22Rv1 (cell line): ENCODE measurements at regions not wholly inside any gene's neighbourhood (a gene's known extent, or its start where the extent isn't known, plus 50 kb on each side); places are given as distances from the start of the nearest gene placed in this dataset.
"Not testable (repeated sequence)": the region's sequence is repeated elsewhere in the genome, so short reads cannot be mapped to it uniquely, and the experiment has no call there.

ENCODE experiments used
- H3K27ac ChIP-seq: fragments of 450-650 bp; 2 replicates; pipeline ENCODE4 v1.5.1; 2017
- ZFX ChIP-seq: fragments of 450-650 bp; IDR thresholded peaks from 2 replicates; pipeline ENCODE4 v1.6.1; 2017; ENCODE audit warnings: antibody characterized with exemption, borderline replicate concordance
- TF ChIP-seq, protein P1 (sequence below): fragments of 450-650 bp; IDR thresholded peaks from 2 replicates; pipeline ENCODE4 v1.5.1; 2017; ENCODE audit warnings: mild to moderate bottlenecking

GRCh38 chr17:51359055-51359454 is 98.7 kb downstream of the UTP18 start:
- no peak for TF ChIP-seq ZFX
- TF ChIP-seq, protein P1, sequence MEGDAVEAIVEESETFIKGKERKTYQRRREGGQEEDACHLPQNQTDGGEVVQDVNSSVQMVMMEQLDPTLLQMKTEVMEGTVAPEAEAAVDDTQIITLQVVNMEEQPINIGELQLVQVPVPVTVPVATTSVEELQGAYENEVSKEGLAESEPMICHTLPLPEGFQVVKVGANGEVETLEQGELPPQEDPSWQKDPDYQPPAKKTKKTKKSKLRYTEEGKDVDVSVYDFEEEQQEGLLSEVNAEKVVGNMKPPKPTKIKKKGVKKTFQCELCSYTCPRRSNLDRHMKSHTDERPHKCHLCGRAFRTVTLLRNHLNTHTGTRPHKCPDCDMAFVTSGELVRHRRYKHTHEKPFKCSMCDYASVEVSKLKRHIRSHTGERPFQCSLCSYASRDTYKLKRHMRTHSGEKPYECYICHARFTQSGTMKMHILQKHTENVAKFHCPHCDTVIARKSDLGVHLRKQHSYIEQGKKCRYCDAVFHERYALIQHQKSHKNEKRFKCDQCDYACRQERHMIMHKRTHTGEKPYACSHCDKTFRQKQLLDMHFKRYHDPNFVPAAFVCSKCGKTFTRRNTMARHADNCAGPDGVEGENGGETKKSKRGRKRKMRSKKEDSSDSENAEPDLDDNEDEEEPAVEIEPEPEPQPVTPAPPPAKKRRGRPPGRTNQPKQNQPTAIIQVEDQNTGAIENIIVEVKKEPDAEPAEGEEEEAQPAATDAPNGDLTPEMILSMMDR = no peak
- H3K27ac ChIP-seq = no peak overlapping the region

DNA sequence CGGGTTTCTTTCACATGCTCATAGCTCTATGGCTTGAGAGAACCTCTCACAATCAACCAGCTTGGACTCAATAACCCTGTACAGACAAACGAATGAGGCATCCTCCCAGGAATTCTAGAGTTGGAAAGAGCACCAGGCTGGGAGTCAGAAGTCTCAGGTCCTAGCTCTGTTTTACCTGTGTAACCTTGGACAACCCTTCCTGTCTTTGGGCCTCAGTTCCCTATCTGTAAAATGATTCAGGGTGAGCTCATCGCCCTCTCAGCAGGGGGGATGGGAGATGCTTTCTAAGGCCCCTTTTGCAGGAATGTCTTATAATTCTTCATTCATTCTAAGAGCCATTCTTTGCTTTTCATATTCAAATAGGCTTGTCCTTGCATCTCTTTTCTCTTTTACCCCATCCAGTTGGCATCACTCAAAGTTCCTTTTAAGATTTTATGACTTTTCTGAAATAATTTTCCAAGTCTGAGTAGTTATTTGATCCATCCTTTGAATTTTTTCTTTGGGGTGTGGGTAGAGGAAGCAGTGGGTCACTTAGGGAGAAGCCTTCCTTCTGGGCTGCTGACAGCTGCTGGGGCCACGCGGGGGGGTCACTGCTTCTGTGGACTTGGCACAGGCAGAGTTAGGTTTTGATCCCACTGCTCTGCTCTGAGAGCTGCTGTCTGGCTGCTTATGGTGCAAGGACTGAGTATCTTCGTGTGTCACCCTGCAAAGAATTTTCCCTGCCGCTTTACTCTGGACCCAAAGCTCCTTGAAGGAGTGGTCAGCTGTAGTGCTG is 102.7 kb downstream of the UTP18 start:
- TF ChIP-seq, protein P1 = no peak
- TF ChIP-seq ZFX = no peak
- H3K27ac ChIP-seq = no peak overlapping the region

DNA sequence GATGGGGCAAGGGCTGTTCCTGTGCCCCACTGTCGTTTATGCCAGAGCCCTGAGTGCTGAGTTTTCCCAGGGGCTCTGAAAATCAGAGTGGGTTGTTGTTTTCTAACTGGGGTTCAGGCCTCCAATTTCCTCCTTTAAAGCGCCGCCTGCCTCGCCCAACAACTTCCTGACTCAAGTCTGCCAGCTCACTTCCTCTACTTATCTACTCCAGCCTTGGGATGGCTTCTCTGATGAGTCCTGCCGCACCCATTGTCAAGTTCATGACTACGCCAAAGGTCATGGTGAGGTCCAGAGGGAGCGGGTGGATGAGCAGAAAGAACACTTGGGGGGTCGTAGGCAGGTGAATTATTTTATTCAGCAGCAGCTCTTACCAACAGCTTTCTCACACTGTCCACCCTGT is 104.7 kb downstream of the UTP18 start:
- TF ChIP-seq ZFX = no peak
- TF ChIP-seq, protein P1 = no peak

DNA sequence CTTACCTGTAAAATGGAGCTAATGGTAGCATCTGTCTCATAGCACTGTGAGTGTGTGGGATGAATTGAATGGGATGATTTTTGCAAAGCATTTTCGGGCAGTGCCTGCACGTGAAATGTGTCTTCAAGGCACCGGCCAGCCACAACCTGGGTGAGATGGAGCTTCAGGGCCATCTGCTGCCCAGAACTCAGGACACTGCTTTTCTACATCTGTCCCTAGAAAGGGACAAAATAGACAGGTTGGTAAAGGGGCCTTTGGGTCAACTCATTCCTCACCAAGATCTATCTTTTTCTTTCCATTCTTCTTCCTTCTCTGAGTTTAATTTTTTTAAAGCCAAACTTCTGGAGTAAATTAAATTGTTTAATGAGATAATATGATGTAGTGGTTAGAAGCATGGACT is 106.5 kb downstream of the UTP18 start:
- H3K27ac ChIP-seq = no peak overlapping the region
- TF ChIP-seq ZFX = no peak
- TF ChIP-seq, protein P1 = no peak

More for the DNA sequence above, 104.7 kb downstream of the UTP18 start:
- no peak overlapping the region for H3K27ac ChIP-seq

DNA sequence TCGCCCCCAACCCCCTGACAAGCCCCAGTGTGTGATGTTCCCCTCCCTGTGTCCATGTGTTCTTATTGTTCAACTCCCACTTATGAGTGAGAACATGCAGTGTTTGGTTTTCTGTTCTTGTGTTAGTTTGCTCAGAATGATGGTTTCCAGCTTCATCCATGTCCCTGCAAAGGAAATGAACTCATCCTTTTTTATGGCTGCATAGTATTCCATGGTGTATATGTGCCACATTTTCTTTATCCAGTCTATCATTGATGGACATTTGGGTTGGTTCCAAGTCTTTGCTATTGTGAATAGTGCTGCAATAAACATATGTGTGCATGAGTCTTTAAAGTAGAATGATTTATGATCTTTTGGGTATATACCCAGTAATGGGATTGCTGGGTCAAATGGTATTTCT is 107.5 kb downstream of the UTP18 start:
- H3K27ac ChIP-seq = not testable (repeated sequence)

- TF ChIP-seq, protein P1 = peak; percentile 45
- TF ChIP-seq ZFX = no peak
- no peak overlapping the region for H3K27ac ChIP-seq
These were observed 111.4 kb downstream of the UTP18 start for GRCh38 chr17:51371732-51372151.

DNA sequence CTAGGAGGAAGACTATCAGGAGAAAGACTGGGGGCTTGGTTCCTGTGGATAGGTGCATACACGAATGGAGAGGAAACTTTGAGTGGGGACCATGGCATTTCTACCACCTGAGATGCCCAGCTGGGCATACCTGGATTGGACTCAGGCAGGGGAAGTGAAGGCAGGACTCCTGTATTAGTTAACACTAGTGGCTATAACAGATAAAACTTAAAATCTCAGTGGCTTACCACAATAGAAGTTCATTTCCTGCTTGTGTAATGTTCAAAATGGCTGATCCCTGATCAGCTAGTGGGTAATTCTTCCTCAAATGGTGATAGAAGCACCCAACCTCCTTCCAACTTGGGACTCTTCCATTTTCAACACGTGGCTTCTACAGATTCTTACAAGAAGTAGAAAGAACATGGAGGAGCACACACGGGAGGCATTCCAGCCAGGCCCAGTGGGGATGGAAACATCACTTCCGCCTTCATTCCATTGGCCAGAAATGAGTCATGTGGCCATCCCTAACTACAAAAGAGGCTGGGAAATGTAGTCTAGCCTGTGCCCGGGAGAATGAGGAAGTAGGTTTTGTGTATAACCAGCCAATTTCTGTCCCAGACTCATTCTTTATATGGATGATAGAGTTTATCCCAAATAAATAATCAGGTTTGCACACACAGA is 112.1 kb downstream of the UTP18 start:
- H3K27ac ChIP-seq = no peak overlapping the region
- TF ChIP-seq, protein P1 = no peak
- TF ChIP-seq ZFX = no peak
